Panc1 (cell line): ENCODE measurements at regions not wholly inside any gene's neighbourhood (a gene's known extent, or its start where the extent isn't known, plus 50 kb on each side); places are given as distances from the start of the nearest gene placed in this dataset.

Experiments used
- POLR2AphosphoS5 ChIP-seq: IDR thresholded peaks from 2 replicates; pipeline ENCODE4 v1.6.1; 2012; ENCODE audit warnings: mild to moderate bottlenecking, low read depth, low read length, moderate library complexity
- SIN3A ChIP-seq: IDR thresholded peaks from 2 replicates; pipeline ENCODE4 v1.6.1; 2012; ENCODE audit warnings: low read depth, mild to moderate bottlenecking, low read length, moderate library complexity, borderline replicate concordance; ENCODE audit not compliant: insufficient read depth
- TCF7L2 ChIP-seq: IDR thresholded peaks from 2 replicates; pipeline ENCODE4 v1.6.1; 2011; ENCODE audit warnings: mild to moderate bottlenecking, low read depth, low read length, inconsistent platforms
- TF ChIP-seq, protein P1 (sequence below): fragments of 450-650 bp; IDR thresholded peaks from 2 replicates; pipeline ENCODE4 v1.5.1; 2017; ENCODE audit warnings: mild to moderate bottlenecking

GRCh38 chr10:64303566-64303965 is 782.4 kb downstream of the REEP3 start:
- TF ChIP-seq, protein P1, sequence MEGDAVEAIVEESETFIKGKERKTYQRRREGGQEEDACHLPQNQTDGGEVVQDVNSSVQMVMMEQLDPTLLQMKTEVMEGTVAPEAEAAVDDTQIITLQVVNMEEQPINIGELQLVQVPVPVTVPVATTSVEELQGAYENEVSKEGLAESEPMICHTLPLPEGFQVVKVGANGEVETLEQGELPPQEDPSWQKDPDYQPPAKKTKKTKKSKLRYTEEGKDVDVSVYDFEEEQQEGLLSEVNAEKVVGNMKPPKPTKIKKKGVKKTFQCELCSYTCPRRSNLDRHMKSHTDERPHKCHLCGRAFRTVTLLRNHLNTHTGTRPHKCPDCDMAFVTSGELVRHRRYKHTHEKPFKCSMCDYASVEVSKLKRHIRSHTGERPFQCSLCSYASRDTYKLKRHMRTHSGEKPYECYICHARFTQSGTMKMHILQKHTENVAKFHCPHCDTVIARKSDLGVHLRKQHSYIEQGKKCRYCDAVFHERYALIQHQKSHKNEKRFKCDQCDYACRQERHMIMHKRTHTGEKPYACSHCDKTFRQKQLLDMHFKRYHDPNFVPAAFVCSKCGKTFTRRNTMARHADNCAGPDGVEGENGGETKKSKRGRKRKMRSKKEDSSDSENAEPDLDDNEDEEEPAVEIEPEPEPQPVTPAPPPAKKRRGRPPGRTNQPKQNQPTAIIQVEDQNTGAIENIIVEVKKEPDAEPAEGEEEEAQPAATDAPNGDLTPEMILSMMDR, result no peak
- no peak for TF ChIP-seq POLR2AphosphoS5
- no peak for TF ChIP-seq SIN3A
- TF ChIP-seq TCF7L2, result no peak
